GM21390 (cell line): ENCODE measurements at regions not wholly inside any gene's neighbourhood (a gene's known extent, or its start where the extent isn't known, plus 50 kb on each side); places are given as distances from the start of the nearest gene placed in this dataset.
A peak's percentile ranks its signal among the peaks of the same experiment; 100 is the strongest.

Experiments
- ATAC-seq: cut with Tn5 transposase; IDR thresholded peaks from one replicate; pipeline ENCODE4 v1.9.1; 2021; ENCODE audit not compliant: unreplicated experiment

DNA sequence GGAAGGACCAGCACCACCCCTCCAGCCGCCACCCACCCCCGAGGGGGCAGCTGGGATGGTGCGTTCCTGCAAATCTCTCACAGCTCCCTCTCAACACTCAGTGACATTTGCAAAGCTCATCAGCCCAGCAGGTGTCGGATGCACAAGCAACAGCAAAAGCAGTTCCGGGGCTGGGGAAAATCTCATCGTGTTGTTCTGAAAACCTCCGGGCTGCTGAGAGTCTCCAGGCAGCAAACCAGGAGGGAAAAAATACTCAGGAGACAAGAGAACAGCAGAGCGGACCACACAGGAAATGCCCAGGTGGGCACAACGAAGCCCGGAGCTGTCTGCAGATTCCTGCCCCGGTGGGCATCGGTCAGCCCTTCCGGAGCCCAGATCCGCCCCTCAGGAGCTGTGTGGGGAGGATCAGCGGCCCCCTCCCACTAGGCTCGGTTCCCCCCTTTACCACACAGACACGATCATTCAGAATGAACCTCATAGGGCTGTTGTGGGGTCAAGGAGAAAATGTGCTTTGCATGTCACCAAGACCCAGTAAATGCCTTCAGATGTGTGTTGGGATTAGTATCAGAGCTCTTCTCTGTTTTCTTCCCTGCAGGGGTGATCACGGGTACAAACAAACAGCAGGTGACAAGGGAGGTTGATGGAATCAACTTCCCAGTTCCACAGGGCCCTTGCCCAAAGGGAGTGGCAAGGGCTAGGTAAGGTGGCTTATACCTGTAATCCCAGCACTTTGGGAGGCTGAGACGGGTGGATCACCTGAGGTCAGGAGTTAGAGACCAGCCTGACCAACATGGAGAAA is 127.0 kb upstream of the TIAM1 start:
- ATAC-seq = no peak

DNA sequence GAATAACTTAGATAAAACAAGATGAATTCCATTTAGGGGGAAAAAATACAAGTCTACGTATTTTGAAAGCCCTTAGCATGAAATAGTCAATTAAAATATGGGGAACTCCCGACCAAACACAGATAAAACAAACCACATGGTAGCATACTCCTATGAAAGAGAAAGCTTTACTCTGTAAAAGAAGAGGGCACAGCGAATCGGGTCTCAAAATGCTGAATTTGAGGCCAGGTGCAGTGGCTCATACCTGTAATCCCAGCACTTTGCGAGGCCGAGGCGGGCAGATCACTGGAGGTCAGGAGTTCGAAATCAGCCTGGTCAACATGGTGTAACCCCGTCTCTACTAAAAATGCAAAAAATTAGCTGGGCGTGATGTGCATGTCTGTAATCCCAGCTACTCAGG is 116.9 kb upstream of the TIAM1 start:
- no peak for ATAC-seq

DNA sequence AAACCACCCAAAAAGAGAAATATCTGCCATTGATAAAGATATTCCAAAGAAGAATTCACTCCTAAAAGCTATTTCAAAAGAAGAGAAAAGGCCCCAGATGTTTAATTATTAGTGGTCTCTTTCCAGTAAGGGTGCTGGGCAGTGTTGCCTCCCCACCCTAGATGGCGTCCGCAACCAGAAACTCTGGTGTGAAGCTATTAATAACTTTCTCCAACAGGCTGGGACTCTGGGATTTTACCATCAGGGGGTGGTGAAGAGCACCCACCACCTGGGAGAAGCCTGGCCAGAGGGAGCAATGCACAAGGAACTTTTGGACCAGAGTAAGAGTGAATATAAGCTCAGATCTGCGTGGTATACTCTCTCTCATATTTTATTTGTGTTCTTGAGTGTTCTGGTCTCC is 115.4 kb upstream of the TIAM1 start:
- no peak for ATAC-seq

DNA sequence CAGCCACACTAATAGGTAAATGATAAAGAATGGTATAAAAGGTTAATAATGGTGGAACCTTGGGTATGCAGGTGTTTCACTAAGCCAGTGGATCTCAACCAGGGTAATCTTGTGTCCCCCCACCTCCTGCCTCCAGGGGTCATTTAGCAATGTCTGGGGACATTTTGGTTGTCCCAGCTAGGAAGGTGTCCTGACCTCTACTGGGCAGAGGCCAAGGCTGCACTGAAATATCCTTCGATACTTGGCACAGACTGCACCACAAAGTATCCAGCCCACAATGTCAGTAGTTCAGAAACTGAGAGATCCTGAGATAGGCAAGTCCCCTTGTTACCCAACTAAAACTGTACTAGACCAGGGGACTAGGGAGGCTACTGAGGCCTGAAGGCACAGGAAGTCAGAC is 113.6 kb upstream of the TIAM1 start:
- ATAC-seq = no peak

DNA sequence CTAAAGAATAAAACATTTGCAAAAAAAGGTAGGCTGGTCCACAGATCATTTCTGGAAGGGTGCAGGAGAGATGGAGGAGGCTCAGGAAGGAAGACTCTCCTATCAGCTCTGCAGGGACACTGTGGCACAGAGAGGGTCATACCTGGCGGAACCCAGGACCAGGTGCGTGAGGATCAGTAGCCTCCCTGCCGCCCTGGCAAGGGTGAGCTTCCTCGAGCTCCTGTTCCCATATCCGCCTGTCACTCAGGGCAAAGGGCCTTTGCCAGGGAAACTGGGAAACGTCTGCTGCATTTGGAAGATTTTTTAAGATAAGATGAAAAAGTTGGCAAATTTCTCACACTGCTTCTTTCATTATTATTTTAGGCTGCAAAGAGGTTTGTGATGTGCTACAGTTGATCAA is 112.1 kb upstream of the TIAM1 start:
- no peak for ATAC-seq

DNA sequence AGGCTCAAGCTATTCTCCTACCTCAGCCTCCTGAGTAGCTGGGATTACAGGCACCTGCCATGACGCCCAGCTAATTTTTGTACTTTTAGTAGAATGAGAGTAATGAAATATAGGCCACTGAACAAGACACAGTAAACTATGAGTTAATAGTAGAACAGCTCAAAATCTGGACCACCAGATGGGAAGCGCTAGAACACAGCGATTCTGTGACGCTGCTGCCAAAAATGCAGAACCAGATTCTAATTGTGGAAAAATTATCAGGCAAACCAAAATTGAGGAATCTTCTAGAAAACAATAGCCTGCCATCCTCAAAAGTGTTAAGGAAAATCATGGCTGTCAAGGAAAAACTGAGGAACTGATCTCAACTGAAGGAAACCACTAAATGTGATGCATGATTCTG is 111.4 kb upstream of the TIAM1 start:
- ATAC-seq = no peak

DNA sequence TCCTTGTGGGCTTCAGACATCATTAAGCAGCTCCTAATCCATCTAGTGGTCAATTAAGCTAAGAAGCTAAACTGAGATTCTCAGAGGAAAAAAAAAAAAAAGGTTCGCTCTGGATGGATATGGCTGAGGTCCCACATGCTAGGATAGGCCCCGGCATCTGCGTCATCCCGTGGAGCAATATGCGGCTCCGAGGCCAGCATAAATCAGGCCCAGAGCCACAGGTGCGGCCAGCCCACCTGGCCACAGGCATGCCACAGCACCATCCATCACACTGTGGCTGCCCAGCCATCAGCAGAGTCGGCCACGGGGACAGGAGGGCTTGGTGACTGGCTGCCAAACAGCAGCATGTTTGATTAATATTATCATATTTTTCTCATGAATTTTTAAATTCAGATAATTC is 106.9 kb upstream of the TIAM1 start:
- no peak for ATAC-seq

DNA sequence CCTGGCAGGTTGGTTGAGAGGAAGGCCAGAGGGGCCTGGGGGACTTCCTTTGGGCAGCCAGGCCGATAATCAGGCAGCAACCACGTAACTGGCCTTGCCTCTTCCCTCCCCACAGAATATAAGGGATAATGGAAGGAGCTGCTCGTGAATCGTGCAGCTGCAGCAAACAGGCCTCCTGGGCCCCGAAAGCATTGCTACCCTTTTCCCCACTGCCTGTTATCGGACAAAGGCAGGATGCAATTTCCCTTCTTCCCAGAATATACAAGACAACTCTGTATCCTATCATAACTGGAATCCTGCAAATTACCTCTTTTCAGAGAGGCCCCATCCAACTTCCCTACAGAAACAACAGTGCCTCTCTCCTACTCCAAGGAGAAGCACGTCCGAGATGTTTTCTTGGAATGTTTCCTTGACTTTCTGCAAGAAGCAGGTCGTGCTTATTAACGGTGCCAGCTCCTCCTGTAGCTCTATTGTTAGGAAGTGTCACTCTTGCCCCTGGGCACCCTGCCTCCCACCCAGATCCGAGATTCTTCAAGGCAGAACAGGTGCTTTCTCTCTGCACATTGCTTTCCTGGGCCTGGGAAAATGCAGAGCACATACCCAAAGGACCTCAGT is 106.0 kb upstream of the TIAM1 start:
- no peak for ATAC-seq

DNA sequence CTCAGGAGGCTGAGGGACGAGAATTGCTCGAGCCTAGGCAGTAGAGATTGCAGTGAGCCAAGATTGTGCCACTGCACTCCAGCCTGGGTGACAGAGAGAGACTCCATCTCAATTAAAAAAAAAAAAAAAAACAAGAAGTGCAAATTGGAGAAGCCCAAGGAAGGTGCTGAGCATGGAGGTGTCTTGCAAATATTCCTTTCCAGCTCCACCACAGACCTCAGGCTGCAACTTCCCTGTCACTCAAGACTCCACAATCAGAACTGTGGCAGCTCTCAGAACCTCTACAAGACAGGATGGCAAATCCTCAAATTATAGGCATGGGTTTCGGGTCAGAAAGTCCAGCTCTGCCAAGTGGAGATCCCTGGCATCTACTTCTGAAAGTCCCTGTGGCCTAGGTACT is 104.4 kb upstream of the TIAM1 start:
- ATAC-seq = no peak

DNA sequence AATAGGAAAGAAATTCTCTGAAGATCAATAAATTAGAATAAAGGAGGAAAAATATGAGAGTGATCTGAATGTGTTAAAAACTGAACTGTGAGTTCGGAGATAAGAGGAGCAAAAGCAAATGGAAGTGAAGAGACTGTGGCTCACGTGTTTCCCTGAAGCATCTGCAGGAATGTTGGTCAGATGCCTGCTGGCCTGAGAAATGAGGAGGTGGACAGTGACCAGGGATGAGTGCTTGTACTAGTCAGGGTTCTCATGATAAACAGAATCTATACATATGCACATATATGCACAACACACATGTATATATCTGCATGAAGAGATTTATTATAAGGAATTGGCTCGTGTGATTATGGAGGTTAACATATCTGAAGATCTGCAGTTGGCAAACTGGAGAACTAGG is 103.4 kb upstream of the TIAM1 start:
- ATAC-seq = no peak

DNA sequence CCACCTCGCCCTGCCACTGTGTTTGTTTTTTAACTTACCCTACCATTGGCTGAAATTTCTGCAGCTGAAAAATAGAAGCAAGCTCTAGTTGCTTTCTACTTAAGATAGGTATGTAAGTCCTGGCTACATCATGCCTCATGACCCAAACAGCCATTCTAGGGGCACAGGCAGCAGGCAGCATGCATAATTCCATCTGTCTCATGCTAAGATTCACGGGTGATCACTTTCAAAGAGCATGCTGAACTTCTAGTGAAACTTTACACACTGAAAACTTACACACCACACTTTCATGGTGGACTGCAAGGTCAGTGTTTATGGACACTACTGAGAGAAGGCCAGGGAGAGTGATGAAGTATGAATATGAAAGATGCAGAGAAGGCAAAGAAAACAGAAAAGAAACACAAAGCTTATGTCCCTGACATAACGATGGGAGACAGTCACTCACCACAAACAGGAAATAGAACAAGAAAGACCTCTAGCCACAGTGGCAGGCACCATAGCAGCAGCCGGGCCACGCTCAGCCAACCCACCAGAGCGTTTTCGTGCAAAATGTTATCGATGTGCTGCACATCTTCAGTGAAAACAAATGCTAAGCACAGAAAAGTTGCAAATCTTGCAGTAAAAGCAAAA is 102.3 kb upstream of the TIAM1 start:
- ATAC-seq = peak; percentile 84

DNA sequence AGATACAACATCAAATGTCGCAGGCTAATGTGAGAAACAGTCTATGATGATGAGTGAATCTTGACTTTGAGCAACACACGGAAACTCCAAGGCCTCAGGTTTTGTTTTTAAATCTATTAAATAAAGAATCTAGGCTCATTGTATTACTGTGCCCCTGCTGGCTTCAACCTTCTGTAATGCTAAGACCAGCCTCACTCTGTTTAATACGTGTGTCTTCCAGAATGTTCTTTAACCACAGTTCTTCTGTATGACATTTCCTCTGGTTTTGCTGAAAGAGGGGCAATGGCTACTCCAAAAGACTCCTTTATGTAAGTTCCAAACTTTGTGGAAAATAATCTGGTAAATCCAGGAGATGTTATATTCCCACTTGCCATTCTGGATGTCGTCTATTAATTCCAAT is 101.1 kb upstream of the TIAM1 start:
- no peak for ATAC-seq

DNA sequence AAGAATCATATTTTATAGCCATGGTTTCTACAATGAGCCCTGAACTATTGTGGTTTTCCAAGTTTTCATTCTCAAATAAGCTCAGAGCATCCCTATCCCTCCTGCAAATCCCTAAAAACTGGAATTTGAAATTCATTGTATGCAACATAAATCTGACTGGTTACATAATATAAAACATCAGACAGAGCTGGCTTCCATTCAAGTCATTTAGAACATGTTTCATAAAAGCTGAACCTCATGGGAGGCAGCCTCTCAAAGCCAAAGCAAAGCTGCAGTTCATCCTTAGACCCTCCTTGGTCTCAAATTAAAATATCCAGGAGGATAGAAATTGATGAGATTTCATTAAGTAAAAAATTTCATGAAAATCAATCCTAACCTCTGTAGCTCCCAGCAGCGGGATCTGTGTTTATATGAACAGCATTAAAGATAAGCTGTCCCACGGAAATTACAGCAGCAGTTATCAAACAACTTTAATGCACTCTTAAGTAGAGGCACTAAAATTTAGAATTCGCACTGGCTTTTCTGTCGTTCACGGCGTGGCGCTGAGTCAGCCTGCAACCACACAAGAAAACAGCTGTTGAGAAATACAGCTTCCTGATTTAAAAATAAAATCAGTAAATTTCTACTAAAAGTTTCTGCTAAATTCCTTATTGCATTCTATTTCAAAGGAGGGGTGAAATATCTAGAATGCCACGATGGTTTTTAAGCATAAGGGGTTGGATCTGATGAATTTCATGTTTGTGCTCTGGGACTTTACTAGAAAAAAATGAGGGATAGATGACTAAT is 99.9 kb upstream of the TIAM1 start:
- ATAC-seq = no peak

DNA sequence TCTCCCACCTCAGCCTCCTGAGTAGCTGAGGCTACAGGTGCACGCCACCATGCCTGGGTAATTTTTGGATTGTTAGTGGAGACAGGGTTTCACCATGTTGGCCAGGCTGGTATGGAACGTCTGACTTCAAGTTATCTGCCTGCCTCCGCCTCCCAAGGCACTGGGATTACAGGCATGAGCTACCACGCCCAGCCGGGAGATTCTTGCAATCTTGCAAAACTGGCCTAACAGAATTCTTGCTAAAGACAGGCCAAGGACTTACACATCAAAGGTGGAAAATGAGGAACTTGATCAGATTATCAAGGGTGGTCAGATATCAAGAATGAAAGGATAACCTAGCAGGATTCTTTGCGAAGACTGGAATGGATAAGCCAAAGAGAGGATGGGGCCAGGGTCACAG is 98.3 kb upstream of the TIAM1 start:
- ATAC-seq = no peak

DNA sequence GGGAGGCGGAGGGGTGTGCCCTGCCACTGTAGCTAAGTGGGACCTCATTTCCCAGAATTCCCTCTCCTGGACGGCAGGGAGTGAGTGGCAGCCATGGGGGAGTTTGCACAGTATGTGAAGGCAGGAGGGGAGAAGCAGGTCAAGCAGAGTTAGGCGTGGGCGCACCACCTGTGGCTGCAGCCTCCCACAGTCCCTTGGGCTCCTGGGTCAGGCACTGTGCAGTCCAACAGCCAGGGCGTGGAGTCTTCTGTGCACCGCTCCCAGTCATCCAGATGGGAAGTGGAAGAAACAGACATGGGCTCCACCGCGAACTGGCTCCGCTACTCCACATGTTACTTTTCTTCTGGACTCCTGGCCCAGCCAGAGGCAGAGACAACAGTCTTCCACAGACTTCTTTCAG is 85.4 kb upstream of the TIAM1 start:
- no peak for ATAC-seq

DNA sequence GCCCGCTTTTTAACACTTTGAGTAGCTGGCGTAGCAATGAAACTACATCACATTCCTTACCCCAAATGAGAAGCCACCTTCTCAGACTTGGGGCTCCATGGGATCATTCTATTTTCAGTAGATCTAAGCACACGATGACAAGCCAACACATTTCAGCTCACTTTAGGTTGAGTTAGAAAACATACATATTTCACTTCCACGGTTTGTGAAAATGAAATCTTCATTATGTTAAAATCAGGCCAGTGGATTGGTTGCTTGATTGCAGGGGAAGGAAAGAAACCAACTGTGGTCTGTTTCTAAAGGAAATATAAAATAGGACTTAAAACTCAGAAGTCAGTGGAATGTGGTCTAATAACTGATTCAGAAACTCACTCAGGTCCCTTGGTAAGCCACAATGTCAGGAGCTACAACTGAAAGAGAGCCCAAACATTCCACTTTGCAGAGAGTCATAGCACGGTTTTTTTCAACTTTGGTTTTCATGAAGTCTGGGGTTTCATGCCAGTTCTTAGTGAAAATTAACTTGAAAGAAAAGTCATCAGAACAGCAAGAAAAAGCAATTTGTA is 82.3 kb upstream of the TIAM1 start:
- ATAC-seq = peak; percentile 58

DNA sequence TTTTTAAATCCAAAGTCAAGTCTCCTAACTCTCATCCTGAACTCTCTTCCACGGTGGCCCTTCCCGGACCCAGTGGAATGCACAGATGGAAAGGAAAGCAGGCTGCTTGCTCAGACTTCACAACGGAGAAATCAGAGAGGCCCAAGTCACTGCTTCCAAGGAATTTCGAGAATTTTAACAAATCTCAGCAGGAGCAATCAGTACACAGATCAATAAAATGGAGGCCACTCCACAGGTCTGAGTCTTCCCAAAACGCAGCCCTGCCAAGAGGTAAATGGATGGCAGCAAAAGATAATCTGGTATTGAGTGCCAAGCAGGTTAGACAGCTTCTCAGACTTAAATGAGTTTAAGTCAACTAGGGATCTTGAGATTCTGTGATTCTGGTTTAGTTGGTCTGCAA is 81.1 kb upstream of the TIAM1 start:
- no peak for ATAC-seq

DNA sequence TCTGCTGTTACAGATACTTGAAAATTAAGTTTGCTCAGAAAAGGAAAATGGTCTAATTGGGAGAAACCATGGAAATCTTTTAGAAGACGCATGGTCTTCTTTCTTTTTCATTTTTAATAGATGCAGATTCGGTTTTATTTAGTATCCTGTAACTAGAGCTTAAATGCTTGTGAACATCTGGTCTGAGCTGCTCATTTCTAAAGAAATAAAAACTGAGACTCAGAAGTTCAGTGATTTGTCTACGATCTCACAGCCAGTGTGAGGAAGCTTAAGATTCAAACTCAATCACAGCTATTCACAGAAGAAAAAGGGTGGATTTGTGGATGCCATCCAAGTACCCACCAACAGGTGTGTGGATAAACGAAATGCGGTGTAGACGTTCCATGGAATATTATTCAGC is 80.0 kb upstream of the TIAM1 start:
- ATAC-seq = no peak

DNA sequence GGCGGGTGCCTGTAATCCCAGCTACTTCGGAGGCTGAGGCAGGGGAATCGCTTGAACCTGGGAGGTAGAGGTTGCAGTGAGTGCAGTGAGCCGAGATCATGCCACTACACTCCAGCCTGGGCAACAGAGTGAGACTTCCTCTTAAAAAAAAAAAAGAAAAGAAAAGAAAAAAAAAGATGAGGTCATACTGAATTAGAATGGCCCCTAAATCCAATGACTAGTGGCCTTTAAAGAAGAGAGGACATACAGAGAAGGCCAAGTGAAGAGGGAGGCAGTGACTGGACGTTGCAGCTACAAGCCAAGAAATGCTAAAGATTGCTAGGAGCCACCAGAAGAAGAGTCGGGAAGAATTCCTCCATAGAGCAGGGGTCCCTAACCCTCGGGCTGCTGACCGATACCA is 76.9 kb upstream of the TIAM1 start:
- no peak for ATAC-seq

DNA sequence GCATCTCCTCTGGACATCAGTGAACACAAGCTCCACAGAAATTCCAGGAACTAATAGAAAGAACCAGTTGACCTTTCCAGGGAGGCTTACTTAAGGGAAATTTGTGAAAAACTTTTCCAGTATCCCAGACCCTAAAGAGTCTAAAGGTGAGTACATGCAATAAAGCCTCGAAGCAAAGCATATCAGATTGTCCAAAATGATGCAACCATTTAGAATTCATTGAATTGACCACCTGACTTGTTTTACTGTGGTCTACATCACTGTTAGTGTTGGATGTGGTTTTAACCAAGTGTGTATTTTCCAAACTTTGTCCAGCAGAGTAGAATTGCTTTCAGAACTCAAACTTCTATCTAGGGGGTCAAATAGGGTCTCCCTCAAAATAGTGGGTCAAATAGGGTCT is 76.3 kb upstream of the TIAM1 start:
- no peak for ATAC-seq

DNA sequence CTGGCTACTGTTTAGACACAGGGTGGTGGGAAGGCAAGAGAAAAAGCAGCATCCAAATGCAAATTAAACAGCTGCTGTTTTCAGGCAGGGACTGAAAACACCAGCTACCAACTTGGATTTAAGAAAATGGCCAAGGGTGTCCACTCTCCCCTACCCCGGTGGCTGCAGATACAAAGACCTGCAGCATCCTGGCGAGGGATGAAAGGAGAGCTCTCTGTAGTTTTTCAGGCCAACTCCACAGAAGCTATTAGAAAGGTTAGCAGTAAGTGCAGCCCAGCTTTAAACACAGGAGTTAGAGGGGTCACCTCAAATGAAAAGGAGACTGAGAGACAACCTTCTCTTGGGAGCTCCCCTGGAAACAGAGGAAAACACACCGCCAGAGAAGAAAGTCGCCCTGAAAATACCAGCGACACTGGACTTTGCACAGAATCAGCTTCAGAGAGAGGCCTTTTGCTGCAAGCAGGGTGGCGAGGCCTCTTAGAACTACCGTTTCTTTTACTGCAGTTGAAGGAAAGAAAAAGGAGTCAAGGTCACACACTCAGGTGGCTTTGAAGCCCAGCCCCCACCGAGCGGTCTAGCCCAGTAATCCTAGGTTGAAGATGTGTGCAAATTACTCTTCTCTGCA is 74.4 kb upstream of the TIAM1 start:
- ATAC-seq = no peak
